Neural progenitor cell (in vitro differentiated cells): ENCODE measurements at regions not wholly inside any gene's neighbourhood (a gene's known extent, or its start where the extent isn't known, plus 50 kb on each side); places are given as distances from the start of the nearest gene placed in this dataset.

ENCODE experiments used
- DNase-seq: peaks from one replicate; pipeline ENCODE4 v3.0.0-alpha.2; 2016; ENCODE audit warnings: low spot score
- H2AFZ ChIP-seq: fragments of 200-600 bp; sonication (generic); replicated peaks from 2 replicates; pipeline ENCODE4 v1.6.1; 2016; ENCODE audit warnings: antibody characterized with exemption
- H3F3A ChIP-seq: fragments of 200-600 bp; sonication (generic); 2 replicates; pipeline ENCODE4 v1.6.1; 2016; ENCODE audit warnings: antibody characterized with exemption, low read depth
- H3K27ac ChIP-seq: fragments of 200-600 bp; sonication (generic); 2 replicates; pipeline ENCODE4 v1.5.1; 2016; ENCODE audit warnings: mild to moderate bottlenecking
- H3K27me3 ChIP-seq: fragments of 200-600 bp; sonication (generic); 2 replicates; pipeline ENCODE4 v1.6.1; 2016; ENCODE audit warnings: mild to moderate bottlenecking, moderate library complexity
- H3K36me3 ChIP-seq: fragments of 200-600 bp; sonication (generic); 2 replicates; pipeline ENCODE4 v1.5.1; 2016
- H3K4me1 ChIP-seq: fragments of 200-600 bp; sonication (generic); 2 replicates; pipeline ENCODE4 v1.6.1; 2016; ENCODE audit warnings: mixed run types
- H3K4me2 ChIP-seq: fragments of 200-600 bp; sonication (generic); 2 replicates; pipeline ENCODE4 v1.6.1; 2016
- H3K4me3 ChIP-seq: fragments of 200-600 bp; sonication (generic); 2 replicates; pipeline ENCODE4 v1.5.1; 2016
- H3K79me2 ChIP-seq: fragments of 200-600 bp; sonication (generic); 2 replicates; pipeline ENCODE4 v1.6.1; 2016; ENCODE audit warnings: low read depth
- H3K9ac ChIP-seq: fragments of 200-600 bp; sonication (generic); 2 replicates; pipeline ENCODE4 v1.6.1; 2016
- H3K9me3 ChIP-seq: fragments of 200-600 bp; sonication (generic); 2 replicates; pipeline ENCODE4 v1.5.1; 2016; ENCODE audit warnings: low read depth
- H4K20me1 ChIP-seq: fragments of 200-600 bp; sonication (generic); 2 replicates; pipeline ENCODE4 v1.6.1; 2016; ENCODE audit warnings: low read depth
- H3K27ac Mint-ChIP-seq: 3 replicates; pipeline ENCODE4 v1.8.0; 2021; ENCODE audit warnings: mixed read lengths
- H3K27me3 Mint-ChIP-seq: 2 replicates; pipeline ENCODE4 v1.8.0; 2022; ENCODE audit warnings: low read depth, mild to moderate bottlenecking, inconsistent platforms, moderate library complexity, mixed read lengths; ENCODE audit not compliant: insufficient read depth
- H3K36me3 Mint-ChIP-seq: 3 replicates; pipeline ENCODE4 v1.8.0; 2021; ENCODE audit warnings: mixed read lengths
- H3K4me1 Mint-ChIP-seq: 3 replicates; pipeline ENCODE4 v1.8.0; 2021; ENCODE audit warnings: mixed read lengths
- H3K4me3 Mint-ChIP-seq: 3 replicates; pipeline ENCODE4 v1.8.0; 2021; ENCODE audit warnings: mild to moderate bottlenecking, moderate library complexity, mixed read lengths
- H3K9me3 Mint-ChIP-seq: 3 replicates; pipeline ENCODE4 v1.8.0; 2020; ENCODE audit warnings: mixed read lengths
- EZH2 ChIP-seq: fragments of 200-600 bp; sonication (generic); IDR thresholded peaks from 2 replicates; pipeline ENCODE4 v1.6.1; 2017; ENCODE audit warnings: antibody characterized with exemption, mild to moderate bottlenecking, moderate library complexity
- EZH2phosphoT487 ChIP-seq: fragments of 200-600 bp; sonication (generic); IDR thresholded peaks from 2 replicates; pipeline ENCODE4 v1.6.1; 2017; ENCODE audit warnings: antibody characterized with exemption
- TF ChIP-seq, protein P1 (sequence below): fragments of 200-600 bp; sonication (generic); IDR thresholded peaks from 2 replicates; pipeline ENCODE4 v1.5.1; 2017; ENCODE audit warnings: antibody characterized with exemption, mild to moderate bottlenecking

DNA sequence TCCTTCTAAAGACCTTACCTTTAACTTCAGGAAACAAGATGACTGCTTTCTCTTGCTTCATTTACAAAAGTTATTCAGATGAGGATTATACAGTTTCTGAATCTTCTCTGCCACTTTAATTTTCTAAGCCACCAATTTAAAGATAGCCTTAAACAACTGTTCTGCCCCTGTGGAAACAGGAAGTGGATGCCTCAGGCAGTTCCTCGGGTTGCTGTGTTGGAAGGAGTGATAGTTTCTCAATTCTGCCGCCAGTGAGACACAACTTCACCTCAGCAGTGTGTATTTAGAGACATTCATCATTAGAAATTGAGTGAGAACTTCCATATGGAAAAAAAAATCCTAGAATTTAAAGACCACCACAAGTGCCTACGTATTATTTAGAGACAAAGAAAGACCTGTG, 475.1 kb upstream of the WWC1 start:
- Histone ChIP-seq H4K20me1 (peaks cover 13% of the 10 kb centered on the region), H3F3A (peaks cover 13% of the 10 kb centered on the region), H3K4me2 (no peak overlapping the region), H3K79me2 (no peaks in the 10 kb centered on the region), H3K27me3 (peaks cover 16% of the 10 kb centered on the region), H2AFZ (no peak overlapping the region), H3K4me3 (no peak overlapping the region), H3K9me3 (no peaks in the 10 kb centered on the region), H3K36me3 (no peaks in the 10 kb centered on the region), H3K27ac (no peak overlapping the region), H3K4me1 (peaks cover 13% of the 10 kb centered on the region), H3K9ac (no peak overlapping the region)
- H3K36me3 Mint-ChIP-seq = peaks cover 15% of the 10 kb centered on the region
- peaks cover 3% of the 10 kb centered on the region for H3K27me3 Mint-ChIP-seq
- no peak overlapping the region for H3K4me3 Mint-ChIP-seq
- DNase-seq = no peak
- peaks cover 59% of the 10 kb centered on the region for H3K4me1 Mint-ChIP-seq
- peaks cover 2% of the 10 kb centered on the region for H3K9me3 Mint-ChIP-seq
- TF ChIP-seq EZH2phosphoT487 (no peak), EZH2 (no peak)
- TF ChIP-seq, protein P1, sequence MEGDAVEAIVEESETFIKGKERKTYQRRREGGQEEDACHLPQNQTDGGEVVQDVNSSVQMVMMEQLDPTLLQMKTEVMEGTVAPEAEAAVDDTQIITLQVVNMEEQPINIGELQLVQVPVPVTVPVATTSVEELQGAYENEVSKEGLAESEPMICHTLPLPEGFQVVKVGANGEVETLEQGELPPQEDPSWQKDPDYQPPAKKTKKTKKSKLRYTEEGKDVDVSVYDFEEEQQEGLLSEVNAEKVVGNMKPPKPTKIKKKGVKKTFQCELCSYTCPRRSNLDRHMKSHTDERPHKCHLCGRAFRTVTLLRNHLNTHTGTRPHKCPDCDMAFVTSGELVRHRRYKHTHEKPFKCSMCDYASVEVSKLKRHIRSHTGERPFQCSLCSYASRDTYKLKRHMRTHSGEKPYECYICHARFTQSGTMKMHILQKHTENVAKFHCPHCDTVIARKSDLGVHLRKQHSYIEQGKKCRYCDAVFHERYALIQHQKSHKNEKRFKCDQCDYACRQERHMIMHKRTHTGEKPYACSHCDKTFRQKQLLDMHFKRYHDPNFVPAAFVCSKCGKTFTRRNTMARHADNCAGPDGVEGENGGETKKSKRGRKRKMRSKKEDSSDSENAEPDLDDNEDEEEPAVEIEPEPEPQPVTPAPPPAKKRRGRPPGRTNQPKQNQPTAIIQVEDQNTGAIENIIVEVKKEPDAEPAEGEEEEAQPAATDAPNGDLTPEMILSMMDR = no peak
- no peak overlapping the region for H3K27ac Mint-ChIP-seq

DNA sequence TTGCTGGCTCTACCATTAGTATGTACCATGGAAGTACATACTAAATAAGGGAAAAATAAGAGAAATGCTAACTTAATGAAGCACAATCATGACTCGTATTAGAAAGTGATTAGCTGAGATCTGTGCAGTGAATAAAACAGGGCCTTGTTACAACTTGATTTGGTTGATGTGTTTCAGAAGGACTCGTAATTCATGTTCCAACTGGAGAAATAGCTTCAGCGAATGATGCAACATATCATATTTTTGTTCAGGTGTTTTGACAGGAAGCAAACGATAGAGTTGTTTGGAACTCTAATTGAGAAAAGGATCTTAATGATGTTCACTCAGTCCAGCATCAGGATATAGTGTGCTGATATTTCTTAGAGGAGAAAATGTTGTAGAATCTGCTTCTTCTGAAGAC, 474.6 kb upstream of the WWC1 start:
- H3K9me3 Mint-ChIP-seq = peaks cover 2% of the 10 kb centered on the region
- no peak overlapping the region for H3K27ac Mint-ChIP-seq
- peaks cover 53% of the 10 kb centered on the region for H3K4me1 Mint-ChIP-seq

DNA sequence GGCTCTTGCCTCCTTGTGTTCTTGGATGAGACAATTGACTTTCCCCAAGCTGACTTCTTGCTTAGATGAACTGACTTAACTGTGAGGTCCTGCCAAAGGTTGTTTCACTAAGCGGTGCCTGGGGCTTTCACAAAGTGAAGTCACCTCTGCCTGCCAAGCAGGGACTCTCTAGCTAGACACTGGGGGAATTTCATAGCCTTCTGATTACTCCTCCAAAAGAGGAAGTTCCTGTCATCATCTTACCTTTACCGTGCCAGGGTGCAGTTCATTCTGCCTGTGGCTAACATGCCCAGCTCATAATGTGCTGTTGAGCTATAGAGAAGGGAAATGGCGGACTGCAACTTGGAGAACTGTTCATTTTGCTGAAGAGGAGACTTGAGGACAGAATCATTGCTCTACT, 472.0 kb upstream of the WWC1 start:
- no peak for TF ChIP-seq EZH2phosphoT487
- TF ChIP-seq EZH2 = no peak
- TF ChIP-seq, protein P1 = no peak
- H3K27ac ChIP-seq = no peak overlapping the region
- no peaks in the 10 kb centered on the region for H3K79me2 ChIP-seq
- H3K9me3 ChIP-seq = no peaks in the 10 kb centered on the region
- H3K27me3 Mint-ChIP-seq = peaks cover 3% of the 10 kb centered on the region
- H3K36me3 Mint-ChIP-seq = peaks cover 13% of the 10 kb centered on the region
- DNase-seq = no peak
- H3K27me3 ChIP-seq = peaks cover 16% of the 10 kb centered on the region
- no peak overlapping the region for H3K9ac ChIP-seq
- peaks cover 2% of the 10 kb centered on the region for H3K9me3 Mint-ChIP-seq
- peaks cover 13% of the 10 kb centered on the region for H4K20me1 ChIP-seq
- no peak overlapping the region for H3K4me2 ChIP-seq
- H3K4me3 ChIP-seq = no peak overlapping the region
- H3K4me3 Mint-ChIP-seq = no peak overlapping the region
- H3K4me1 Mint-ChIP-seq = peaks cover 29% of the 10 kb centered on the region
- no peak overlapping the region for H3K27ac Mint-ChIP-seq
- peaks cover 22% of the 10 kb centered on the region for H3K4me1 ChIP-seq
- no peaks in the 10 kb centered on the region for H3K36me3 ChIP-seq
- no peak overlapping the region for H2AFZ ChIP-seq
- peaks cover 19% of the 10 kb centered on the region for H3F3A ChIP-seq

More for the DNA sequence above, 474.6 kb upstream of the WWC1 start:
- Histone ChIP-seq H3F3A (peaks cover 16% of the 10 kb centered on the region), H2AFZ (no peak overlapping the region), H3K9me3 (no peaks in the 10 kb centered on the region), H3K27ac (no peak overlapping the region), H3K4me3 (no peak overlapping the region), H3K4me1 (peaks cover 18% of the 10 kb centered on the region), H3K4me2 (no peak overlapping the region), H4K20me1 (peaks cover 13% of the 10 kb centered on the region), H3K36me3 (no peaks in the 10 kb centered on the region), H3K9ac (no peak overlapping the region), H3K79me2 (no peaks in the 10 kb centered on the region), H3K27me3 (peaks cover 16% of the 10 kb centered on the region)
- TF ChIP-seq EZH2 (no peak), EZH2phosphoT487 (no peak)
- TF ChIP-seq, protein P1 = no peak
- Mint-ChIP-seq H3K27me3 (peaks cover 3% of the 10 kb centered on the region), H3K36me3 (peaks cover 15% of the 10 kb centered on the region), H3K4me3 (no peak overlapping the region)
- no peak for DNase-seq
